ENCODE measurements at regions not wholly inside any gene's neighbourhood (a gene's known extent, or its start where the extent isn't known, plus 50 kb on each side); places are given as distances from the start of the nearest gene placed in this dataset.

- TF ChIP-seq POLR2A (IDR thresholded peaks at IDR 0.05): no peak
- no peak for TF ChIP-seq CTCF (IDR thresholded peaks at IDR 0.05)
Measured at GRCh38 chr12:131529196-131530040, 181.5 kb upstream of the SFSWAP start.
